Astrocyte (in vitro differentiated cells and primary cell): ENCODE measurements at regions not wholly inside any gene's neighbourhood (a gene's known extent, or its start where the extent isn't known, plus 50 kb on each side); places are given as distances from the start of the nearest gene placed in this dataset.

Source experiments
- DNase-seq: peaks from one replicate; pipeline ENCODE4 v3.0.0-alpha.2; 2010; ENCODE audit warnings: low read depth
- FAIRE-seq: peaks from 2 replicates; lab custom pipeline; 2011; peaks lifted over from hg19 to GRCh38; lab: Jason Lieb, UNC
- H2AFZ ChIP-seq: 2 replicates; pipeline ENCODE4 v1.6.0; 2012; ENCODE audit warnings: low read depth, low read length, inconsistent platforms
- H3K27ac ChIP-seq: 2 replicates; pipeline ENCODE4 v1.5.1; 2011; ENCODE audit warnings: low read depth, low read length, inconsistent platforms
- H3K27me3 ChIP-seq: 2 replicates; pipeline ENCODE4 v1.6.0; 2011; ENCODE audit warnings: low read length, inconsistent platforms; ENCODE audit not compliant: insufficient read depth
- H3K36me3 ChIP-seq: 2 replicates; pipeline ENCODE4 v1.5.1; 2011; ENCODE audit warnings: low read length, inconsistent platforms; ENCODE audit not compliant: insufficient read depth
- H3K4me1 ChIP-seq: 2 replicates; pipeline ENCODE4 v1.5.1; 2011; ENCODE audit warnings: low read length, inconsistent platforms; ENCODE audit not compliant: insufficient read depth
- H3K4me2 ChIP-seq: 2 replicates; pipeline ENCODE4 v1.6.0; 2012; ENCODE audit warnings: low read length, inconsistent platforms
- H3K4me3 ChIP-seq: 2 replicates; pipeline ENCODE4 v1.5.1; 2011; ENCODE audit warnings: low read depth, mild to moderate bottlenecking, low read length, inconsistent platforms; ENCODE audit not compliant: insufficient read depth
- H3K79me2 ChIP-seq: 2 replicates; pipeline ENCODE4 v1.6.0; 2012; ENCODE audit warnings: mild to moderate bottlenecking, low read length, inconsistent platforms; ENCODE audit not compliant: insufficient read depth
- H3K9ac ChIP-seq: 2 replicates; pipeline ENCODE4 v1.6.0; 2012; ENCODE audit warnings: mild to moderate bottlenecking, low read length, inconsistent platforms
- H3K9me3 ChIP-seq: 2 replicates; pipeline ENCODE4 v1.5.1; 2012; ENCODE audit warnings: low read depth, mild to moderate bottlenecking, low read length, inconsistent platforms; ENCODE audit not compliant: insufficient read depth
- H4K20me1 ChIP-seq: 2 replicates; pipeline ENCODE4 v1.6.0; 2012; ENCODE audit warnings: low read length, inconsistent platforms; ENCODE audit not compliant: insufficient read depth
- H3K27ac Mint-ChIP-seq: one replicate; pipeline ENCODE4 v1.8.0; 2021; ENCODE audit warnings: mild to moderate bottlenecking, mixed read lengths; ENCODE audit not compliant: unreplicated experiment
- H3K27me3 Mint-ChIP-seq: one replicate; pipeline ENCODE4 v1.8.0; 2021; ENCODE audit warnings: low read depth, mixed read lengths; ENCODE audit not compliant: unreplicated experiment
- H3K36me3 Mint-ChIP-seq: one replicate; pipeline ENCODE4 v1.8.0; 2021; ENCODE audit warnings: low read depth, mixed read lengths; ENCODE audit not compliant: unreplicated experiment
- H3K4me1 Mint-ChIP-seq: one replicate; pipeline ENCODE4 v1.8.0; 2021; ENCODE audit warnings: low read depth, mixed read lengths; ENCODE audit not compliant: unreplicated experiment
- H3K4me3 Mint-ChIP-seq: one replicate; pipeline ENCODE4 v1.8.0; 2021; ENCODE audit warnings: mild to moderate bottlenecking, moderate library complexity, mixed read lengths; ENCODE audit not compliant: unreplicated experiment
- H3K9me3 Mint-ChIP-seq: one replicate; pipeline ENCODE4 v1.8.0; 2021; ENCODE audit warnings: mild to moderate bottlenecking, mixed read lengths; ENCODE audit not compliant: unreplicated experiment
- CTCF ChIP-seq: IDR thresholded peaks from 2 replicates; pipeline ENCODE4 v1.5.1; 2011; ENCODE audit warnings: low read depth, mild to moderate bottlenecking, inconsistent platforms, low read length, moderate library complexity; ENCODE audit not compliant: insufficient read depth
- EZH2 ChIP-seq: IDR thresholded peaks from 2 replicates; pipeline ENCODE4 v1.6.1; 2012; ENCODE audit warnings: mild to moderate bottlenecking, low read length, inconsistent platforms; ENCODE audit not compliant: insufficient read depth

- H3K4me3 ChIP-seq, result no peak overlapping the region
- Mint-ChIP-seq H3K27ac (no peak overlapping the region), H3K9me3 (peaks cover 5% of the 10 kb centered on the region), H3K27me3 (no peaks in the 10 kb centered on the region), H3K4me3 (no peak overlapping the region), H3K36me3 (no peaks in the 10 kb centered on the region), H3K4me1 (peaks cover 8% of the 10 kb centered on the region)
- H2AFZ ChIP-seq, result no peak overlapping the region
- no peaks in the 10 kb centered on the region for H3K4me1 ChIP-seq
- no peaks in the 10 kb centered on the region for H3K79me2 ChIP-seq
- no peak overlapping the region for H3K27ac ChIP-seq
- H3K27me3 ChIP-seq, result no peaks in the 10 kb centered on the region
- no peaks in the 10 kb centered on the region for H3K9me3 ChIP-seq
- FAIRE-seq (no peak), DNase-seq (no peak)
- no peaks in the 10 kb centered on the region for H3K36me3 ChIP-seq
- no peaks in the 10 kb centered on the region for H4K20me1 ChIP-seq
- no peak for TF ChIP-seq CTCF
- no peak for TF ChIP-seq EZH2
- no peak overlapping the region for H3K9ac ChIP-seq
- H3K4me2 ChIP-seq, result no peak overlapping the region
These were observed 225.2 kb upstream of the BTG1 start for GRCh38 chr12:92370828-92371227.

GRCh38 chr12:92369636-92370035, 224.0 kb upstream of the BTG1 start:
- peak; percentile 59 for DNase-seq
- H3K36me3 ChIP-seq, result no peaks in the 10 kb centered on the region
- no peak overlapping the region for H3K27ac Mint-ChIP-seq
- H3K36me3 Mint-ChIP-seq, result no peaks in the 10 kb centered on the region
- H3K9me3 ChIP-seq, result no peaks in the 10 kb centered on the region
- no peaks in the 10 kb centered on the region for H3K4me1 ChIP-seq
- no peak overlapping the region for H3K4me3 ChIP-seq
- no peak for FAIRE-seq
- H3K9ac ChIP-seq, result no peak overlapping the region
- no peaks in the 10 kb centered on the region for H3K27me3 ChIP-seq
- H3K27ac ChIP-seq, result no peak overlapping the region
- no peak for TF ChIP-seq EZH2
- no peak for TF ChIP-seq CTCF
- H2AFZ ChIP-seq, result no peak overlapping the region
- no peaks in the 10 kb centered on the region for H3K27me3 Mint-ChIP-seq
- H3K79me2 ChIP-seq, result no peaks in the 10 kb centered on the region
- H3K9me3 Mint-ChIP-seq, result peaks cover 5% of the 10 kb centered on the region
- peaks cover 11% of the 10 kb centered on the region for H3K4me1 Mint-ChIP-seq
- no peaks in the 10 kb centered on the region for H4K20me1 ChIP-seq
- H3K4me2 ChIP-seq, result no peak overlapping the region
- H3K4me3 Mint-ChIP-seq, result no peak overlapping the region

- H3K9me3 Mint-ChIP-seq, result peaks cover 5% of the 10 kb centered on the region
- Histone ChIP-seq H3K27me3 (no peaks in the 10 kb centered on the region), H2AFZ (no peak overlapping the region), H3K4me1 (no peaks in the 10 kb centered on the region), H3K9me3 (no peaks in the 10 kb centered on the region), H4K20me1 (no peaks in the 10 kb centered on the region), H3K27ac (no peak overlapping the region), H3K9ac (no peak overlapping the region), H3K36me3 (no peaks in the 10 kb centered on the region), H3K4me3 (no peak overlapping the region), H3K79me2 (no peaks in the 10 kb centered on the region), H3K4me2 (no peak overlapping the region)
- FAIRE-seq (no peak), DNase-seq (no peak)
- no peak overlapping the region for H3K27ac Mint-ChIP-seq
- peaks cover 12% of the 10 kb centered on the region for H3K4me1 Mint-ChIP-seq
- H3K27me3 Mint-ChIP-seq, result no peaks in the 10 kb centered on the region
- no peaks in the 10 kb centered on the region for H3K36me3 Mint-ChIP-seq
- TF ChIP-seq EZH2, result no peak
- TF ChIP-seq CTCF, result no peak
- H3K4me3 Mint-ChIP-seq, result no peak overlapping the region
These were observed 223.4 kb upstream of the BTG1 start for GRCh38 chr12:92369056-92369455.
